NB4 (cell line): ENCODE measurements at regions not wholly inside any gene's neighbourhood (a gene's known extent, or its start where the extent isn't known, plus 50 kb on each side); places are given as distances from the start of the nearest gene placed in this dataset.

ENCODE experiments used
- DNase-seq: peaks from one replicate; pipeline ENCODE4 v3.0.0; 2010; ENCODE audit warnings: low read depth
- H3K4me3 ChIP-seq: one replicate; pipeline ENCODE4 v1.5.1; 2011; ENCODE audit warnings: mild to moderate bottlenecking, low read depth, low read length, moderate library complexity
- CTCF ChIP-seq: IDR thresholded peaks from one replicate; pipeline ENCODE4 v1.5.1; 2012; ENCODE audit warnings: low read depth, low read length
- MAX ChIP-seq: IDR thresholded peaks from 2 replicates; pipeline ENCODE4 v1.6.1; 2011; ENCODE audit warnings: low read depth, low read length
- MYC ChIP-seq: IDR thresholded peaks from 2 replicates; pipeline ENCODE4 v1.6.1; 2011; ENCODE audit warnings: low read depth, low read length
- POLR2A ChIP-seq: IDR thresholded peaks from 2 replicates; pipeline ENCODE4 v1.6.1; 2011; ENCODE audit warnings: mild to moderate bottlenecking; ENCODE audit not compliant: insufficient read length; ENCODE audit errors: extremely low read depth

- TF ChIP-seq CTCF (no peak), MAX (no peak), MYC (no peak), POLR2A (no peak)
- no peak for DNase-seq
- no peak overlapping the region for H3K4me3 ChIP-seq
These were observed 205.6 kb upstream of the MPDZ start for GRCh38 chr9:13485068-13485596.

DNA sequence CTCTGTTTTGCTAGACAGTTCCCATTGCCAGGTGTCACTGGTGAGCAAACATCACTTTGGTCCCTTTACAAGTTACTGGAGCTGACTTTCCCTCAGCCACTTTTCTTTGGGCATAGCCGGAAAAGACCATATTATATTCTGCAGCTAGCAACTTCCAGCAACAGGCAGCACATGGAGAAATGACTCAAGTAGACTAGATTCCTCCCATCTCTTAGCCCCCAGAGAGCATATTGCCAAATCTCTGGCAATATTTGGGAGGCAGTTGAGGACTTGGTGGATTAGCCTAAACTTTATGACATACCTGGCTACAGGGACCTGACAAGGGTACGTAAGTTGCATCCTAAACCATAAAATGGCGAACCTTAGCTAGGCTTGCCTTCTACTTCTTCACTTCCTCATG, 204.7 kb upstream of the MPDZ start:
- TF ChIP-seq MYC (no peak), POLR2A (no peak), CTCF (no peak), MAX (no peak)
- H3K4me3 ChIP-seq, result no peak overlapping the region
- DNase-seq, result no peak

DNA sequence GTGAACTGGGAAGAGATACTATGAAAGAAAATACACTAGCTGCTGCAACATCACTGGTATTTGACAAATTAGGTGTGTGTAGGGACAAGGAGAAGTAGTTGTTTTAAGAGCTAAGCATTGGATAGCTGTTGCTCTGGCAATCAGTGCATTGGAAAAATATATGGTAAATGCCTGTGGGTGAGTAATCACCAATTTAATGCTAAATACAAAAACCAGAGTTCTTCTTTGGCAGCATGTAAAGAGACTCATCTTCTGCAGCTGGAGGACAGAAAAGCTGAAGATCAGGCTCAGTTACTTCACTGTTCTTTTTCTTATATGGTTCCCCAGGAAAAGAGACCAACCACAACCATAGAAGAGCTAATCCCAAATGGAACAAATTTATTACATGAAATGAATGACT, 201.8 kb upstream of the MPDZ start:
- DNase-seq, result no peak
- TF ChIP-seq POLR2A, result no peak
- no peak for TF ChIP-seq MAX
- TF ChIP-seq CTCF, result no peak
- TF ChIP-seq MYC, result no peak

GRCh38 chr9:13480693-13481092, 201.2 kb upstream of the MPDZ start:
- no peak overlapping the region for H3K4me3 ChIP-seq
- no peak for DNase-seq
- TF ChIP-seq CTCF, result no peak
- no peak for TF ChIP-seq MYC
- TF ChIP-seq POLR2A, result no peak
- TF ChIP-seq MAX, result no peak

More for the DNA sequence above, 201.8 kb upstream of the MPDZ start:
- no peak overlapping the region for H3K4me3 ChIP-seq

GRCh38 chr9:13479096-13479495, 199.6 kb upstream of the MPDZ start:
- TF ChIP-seq MYC, result no peak
- no peak for TF ChIP-seq POLR2A
- no peak for TF ChIP-seq CTCF
- TF ChIP-seq MAX, result no peak

DNA sequence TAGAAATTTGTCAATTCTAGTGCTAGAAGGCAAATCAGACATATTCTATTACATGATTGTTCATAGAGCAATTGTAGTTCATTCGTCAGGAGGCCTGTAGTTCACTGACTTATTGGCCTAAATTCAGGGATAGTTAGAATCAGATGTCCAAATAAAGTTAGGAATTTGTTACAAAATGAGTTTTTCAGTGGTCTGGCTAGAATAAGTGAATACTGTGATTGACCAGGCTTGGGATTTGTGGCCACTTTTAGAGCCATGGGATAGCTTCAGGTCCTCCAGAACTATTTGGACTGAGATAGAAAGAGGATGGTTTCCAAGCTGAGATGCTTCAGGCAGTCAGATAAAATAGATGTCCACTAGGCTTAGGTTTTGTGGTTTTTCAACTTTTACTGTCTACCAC, 199.1 kb upstream of the MPDZ start:
- no peak for DNase-seq
- H3K4me3 ChIP-seq, result no peak overlapping the region
- TF ChIP-seq POLR2A (no peak), MAX (no peak), CTCF (no peak), MYC (no peak)

More at GRCh38 chr9:13479096-13479495, 199.6 kb upstream of the MPDZ start:
- DNase-seq, result no peak
- no peak overlapping the region for H3K4me3 ChIP-seq
